ENCODE measurements at regions not wholly inside any gene's neighbourhood (a gene's known extent, or its start where the extent isn't known, plus 50 kb on each side); places are given as distances from the start of the nearest gene placed in this dataset.

GRCh38 chr11:81707881-81708280 is 1025.8 kb downstream of the FAM181B start:
- DNase-seq (ENCODE audit: low read depth, low spot score) = no peak
- Mint-ChIP-seq H3K4me3 (no peak overlapping the region), H3K9me3 (peaks cover 2% of the 10 kb centered on the region), H3K27ac (ENCODE audit: unreplicated experiment) (no peak overlapping the region), H3K36me3 (ENCODE audit: low read depth) (no peaks in the 10 kb centered on the region), H3K27me3 (ENCODE audit: low read depth) (peaks cover 2% of the 10 kb centered on the region), H3K4me1 (no peaks in the 10 kb centered on the region)
- TF ChIP-seq, protein P1, sequence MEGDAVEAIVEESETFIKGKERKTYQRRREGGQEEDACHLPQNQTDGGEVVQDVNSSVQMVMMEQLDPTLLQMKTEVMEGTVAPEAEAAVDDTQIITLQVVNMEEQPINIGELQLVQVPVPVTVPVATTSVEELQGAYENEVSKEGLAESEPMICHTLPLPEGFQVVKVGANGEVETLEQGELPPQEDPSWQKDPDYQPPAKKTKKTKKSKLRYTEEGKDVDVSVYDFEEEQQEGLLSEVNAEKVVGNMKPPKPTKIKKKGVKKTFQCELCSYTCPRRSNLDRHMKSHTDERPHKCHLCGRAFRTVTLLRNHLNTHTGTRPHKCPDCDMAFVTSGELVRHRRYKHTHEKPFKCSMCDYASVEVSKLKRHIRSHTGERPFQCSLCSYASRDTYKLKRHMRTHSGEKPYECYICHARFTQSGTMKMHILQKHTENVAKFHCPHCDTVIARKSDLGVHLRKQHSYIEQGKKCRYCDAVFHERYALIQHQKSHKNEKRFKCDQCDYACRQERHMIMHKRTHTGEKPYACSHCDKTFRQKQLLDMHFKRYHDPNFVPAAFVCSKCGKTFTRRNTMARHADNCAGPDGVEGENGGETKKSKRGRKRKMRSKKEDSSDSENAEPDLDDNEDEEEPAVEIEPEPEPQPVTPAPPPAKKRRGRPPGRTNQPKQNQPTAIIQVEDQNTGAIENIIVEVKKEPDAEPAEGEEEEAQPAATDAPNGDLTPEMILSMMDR (conservative IDR thresholded peaks at IDR 0.05) = peak; percentile 26

DNA sequence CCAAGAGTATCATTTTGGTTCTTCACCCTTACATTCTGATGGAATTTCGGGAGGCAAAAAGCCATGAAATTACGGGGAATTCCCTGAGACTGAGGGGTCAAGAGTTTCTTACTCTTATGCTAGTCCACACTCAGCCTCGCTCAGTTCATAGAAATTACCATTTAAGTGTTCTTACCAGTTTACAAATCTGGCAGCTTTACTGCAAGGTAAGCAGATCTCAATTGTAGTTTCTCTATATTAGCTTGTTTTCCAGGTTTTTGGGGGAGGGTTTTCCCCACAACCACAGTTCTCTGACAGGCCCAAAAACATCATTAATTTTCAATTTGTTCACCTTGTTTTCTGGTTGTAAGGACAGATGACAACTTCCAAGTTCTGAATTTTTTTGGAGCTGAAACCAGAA is 1028.4 kb downstream of the FAM181B start:
- TF ChIP-seq, protein P1 (conservative IDR thresholded peaks at IDR 0.05) = no peak
- DNase-seq (ENCODE audit: low read depth, low spot score) = no peak
- no peaks in the 10 kb centered on the region for H3K27me3 Mint-ChIP-seq (ENCODE audit: low read depth)
- H3K27ac Mint-ChIP-seq (ENCODE audit: unreplicated experiment) = no peak overlapping the region
- H3K9me3 Mint-ChIP-seq = peaks cover 3% of the 10 kb centered on the region
- H3K4me1 Mint-ChIP-seq = no peaks in the 10 kb centered on the region
- H3K4me3 Mint-ChIP-seq = no peak overlapping the region
- H3K36me3 Mint-ChIP-seq (ENCODE audit: low read depth) = no peaks in the 10 kb centered on the region

DNA sequence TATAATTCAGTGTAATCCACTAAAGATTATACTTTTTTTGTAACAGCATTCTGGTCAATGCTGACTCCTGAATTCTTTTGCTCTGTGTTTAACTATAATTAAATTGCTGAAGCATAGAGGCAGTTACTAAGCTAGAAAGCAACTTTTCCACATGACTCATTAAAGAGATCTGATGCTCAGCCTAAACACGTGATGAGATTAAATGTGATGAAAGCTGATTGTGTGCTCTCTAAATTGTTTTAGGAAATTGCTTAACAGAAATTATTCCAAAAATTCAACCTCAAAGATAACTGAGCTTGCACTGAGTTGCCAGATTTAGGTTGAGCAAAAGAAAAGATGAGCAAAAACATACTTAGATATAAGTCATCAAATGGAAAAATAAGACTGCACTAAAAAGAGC is 1033.6 kb downstream of the FAM181B start:
- no peaks in the 10 kb centered on the region for H3K27me3 Mint-ChIP-seq (ENCODE audit: low read depth)
- no peaks in the 10 kb centered on the region for H3K4me1 Mint-ChIP-seq
- TF ChIP-seq, protein P1 (conservative IDR thresholded peaks at IDR 0.05) = no peak

DNA sequence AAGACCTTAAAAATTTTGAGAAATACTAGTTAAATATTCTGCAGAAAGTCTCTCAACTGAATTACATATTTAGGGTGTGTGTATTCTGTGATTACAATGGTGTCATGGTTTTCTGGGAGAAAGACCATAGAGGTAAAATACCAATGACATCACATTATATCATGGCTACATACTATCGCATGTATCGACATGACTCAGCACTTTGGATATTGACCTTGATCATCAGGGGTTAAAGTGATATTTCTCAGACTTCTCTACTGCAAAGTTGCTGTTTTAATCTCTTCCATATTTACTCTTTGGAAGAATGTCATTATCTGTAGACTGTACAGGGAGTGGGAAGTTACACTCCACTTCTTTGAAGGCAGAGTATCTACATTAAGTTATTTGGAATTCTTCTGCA is 1046.6 kb downstream of the FAM181B start:
- Mint-ChIP-seq H3K27me3 (ENCODE audit: low read depth) (no peaks in the 10 kb centered on the region), H3K9me3 (no peaks in the 10 kb centered on the region), H3K27ac (ENCODE audit: unreplicated experiment) (no peak overlapping the region), H3K4me3 (no peak overlapping the region), H3K4me1 (no peaks in the 10 kb centered on the region), H3K36me3 (ENCODE audit: low read depth) (no peaks in the 10 kb centered on the region)
- TF ChIP-seq, protein P1 (conservative IDR thresholded peaks at IDR 0.05) = no peak
- no peak for DNase-seq (ENCODE audit: low read depth, low spot score)

More for the DNA sequence above, 1033.6 kb downstream of the FAM181B start:
- no peak for DNase-seq (ENCODE audit: low read depth, low spot score)
- Mint-ChIP-seq H3K36me3 (ENCODE audit: low read depth) (no peaks in the 10 kb centered on the region), H3K9me3 (peaks cover 3% of the 10 kb centered on the region), H3K27ac (ENCODE audit: unreplicated experiment) (no peak overlapping the region), H3K4me3 (no peak overlapping the region)

DNA sequence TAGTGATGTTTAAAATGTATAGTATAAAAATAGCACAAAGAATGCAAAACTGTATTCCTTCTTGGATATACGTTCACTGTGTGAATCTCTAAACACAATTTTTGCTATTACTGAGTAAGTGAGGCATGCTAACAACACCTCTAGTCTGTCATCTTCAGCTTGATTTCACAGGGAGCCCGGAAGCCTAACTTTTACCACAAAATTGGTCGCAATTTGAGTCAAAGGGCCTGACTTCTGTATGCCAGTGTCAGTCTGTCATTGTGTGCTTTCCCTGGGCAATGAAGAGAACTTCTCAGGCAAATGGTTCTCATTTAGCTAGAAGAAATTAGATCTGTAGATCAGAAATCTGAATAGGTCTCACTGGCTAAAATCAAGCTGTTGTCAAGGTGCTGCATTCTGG is 1059.5 kb downstream of the FAM181B start:
- H3K4me1 Mint-ChIP-seq = no peaks in the 10 kb centered on the region
- TF ChIP-seq, protein P1 (conservative IDR thresholded peaks at IDR 0.05) = no peak
- peaks cover 8% of the 10 kb centered on the region for H3K9me3 Mint-ChIP-seq
- H3K4me3 Mint-ChIP-seq = no peak overlapping the region
- peaks cover 2% of the 10 kb centered on the region for H3K27me3 Mint-ChIP-seq (ENCODE audit: low read depth)
- H3K36me3 Mint-ChIP-seq (ENCODE audit: low read depth) = peaks cover 5% of the 10 kb centered on the region
- DNase-seq (ENCODE audit: low read depth, low spot score) = no peak
- H3K27ac Mint-ChIP-seq (ENCODE audit: unreplicated experiment) = no peak overlapping the region

- Mint-ChIP-seq H3K4me3 (no peak overlapping the region), H3K9me3 (peaks cover 2% of the 10 kb centered on the region), H3K4me1 (no peaks in the 10 kb centered on the region), H3K36me3 (ENCODE audit: low read depth) (peaks cover 1% of the 10 kb centered on the region), H3K27ac (ENCODE audit: unreplicated experiment) (no peak overlapping the region), H3K27me3 (ENCODE audit: low read depth) (peaks cover 2% of the 10 kb centered on the region)
- DNase-seq (ENCODE audit: low read depth, low spot score) = no peak
- TF ChIP-seq, protein P1 (conservative IDR thresholded peaks at IDR 0.05) = no peak
Observed at GRCh38 chr11:81673001-81673400, 1060.7 kb downstream of the FAM181B start.

All from neural crest cell (in vitro differentiated cells).